CD14-positive monocyte (primary cell): ENCODE measurements at regions not wholly inside any gene's neighbourhood (a gene's known extent, or its start where the extent isn't known, plus 50 kb on each side); places are given as distances from the start of the nearest gene placed in this dataset.

Experiments used
- DNase-seq, 3 donors: peaks; one replicate each; pipeline ENCODE4 v3.0.0-alpha.2; 2011 to 2022
- H2AFZ ChIP-seq: 2 replicates; pipeline ENCODE4 v1.6.0; 2012; ENCODE audit warnings: mild to moderate bottlenecking, low read depth, low read length, inconsistent platforms; ENCODE audit not compliant: insufficient read depth, poor library complexity, severe bottlenecking
- H3K27ac ChIP-seq, 2 donors: 1 replicate in 1 of 2; 2 replicates in 1 of 2; pipeline ENCODE4 v1.5.1; 2012 to 2013; ENCODE audit warnings: low read length in 2 of 2, control low read depth in 1 of 2, inconsistent platforms in 1 of 2, low read depth in 1 of 2, mild to moderate bottlenecking in 1 of 2
- H3K27me3 ChIP-seq, 2 donors: one replicate each; pipeline versions ENCODE4 v1.6.0 to v1.6.1; 2011 to 2013; ENCODE audit warnings: low read length in 2 of 2; ENCODE audit not compliant: control insufficient read depth in 2 of 2, insufficient read depth in 2 of 2
- H3K36me3 ChIP-seq, 2 donors: replicated peaks in 1 of 2; 1 replicate in 1 of 2; 2 replicates in 1 of 2; pipeline versions ENCODE4 v1.5.1 to v1.6.1; 2012 to 2013; ENCODE audit warnings: low read length in 2 of 2, control low read depth in 1 of 2, inconsistent platforms in 1 of 2, mild to moderate bottlenecking in 1 of 2; ENCODE audit not compliant: insufficient read depth in 2 of 2, control insufficient read depth in 1 of 2
- H3K4me1 ChIP-seq, 2 donors: 1 replicate in 1 of 2; 2 replicates in 1 of 2; pipeline versions ENCODE4 v1.5.1 to v1.6.1; 2012 to 2013; ENCODE audit warnings: low read length in 2 of 2, control low read depth in 1 of 2, inconsistent platforms in 1 of 2, mild to moderate bottlenecking in 1 of 2, moderate library complexity in 1 of 2; ENCODE audit not compliant: insufficient read depth in 2 of 2, control insufficient read depth in 1 of 2
- H3K4me2 ChIP-seq: replicated peaks from 2 replicates; pipeline ENCODE3; 2012; ENCODE audit warnings: low read length, moderate library complexity, mild to moderate bottlenecking; ENCODE audit not compliant: poor library complexity, severe bottlenecking; ENCODE audit errors: extremely low read depth
- H3K4me3 ChIP-seq, 3 experiments: fragments of 200-600 bp in 1 of 3; sonication (generic) in 1 of 3; replicated peaks in 1 of 3; 1 replicate in 2 of 3; 2 replicates in 1 of 3; pipeline ENCODE4 v1.5.1; 2011 to 2013; ENCODE audit warnings: low read length in 3 of 3, mild to moderate bottlenecking in 3 of 3, control low read depth in 2 of 3, low read depth in 2 of 3, inconsistent platforms in 1 of 3, moderate library complexity in 1 of 3
- H3K79me2 ChIP-seq: 2 replicates; pipeline ENCODE4 v1.6.0; 2012; ENCODE audit warnings: mild to moderate bottlenecking, control low read depth, inconsistent platforms, low read length, moderate library complexity; ENCODE audit not compliant: insufficient read depth
- H3K9ac ChIP-seq: 2 replicates; pipeline ENCODE4 v1.6.0; 2017; ENCODE audit warnings: low read length, mild to moderate bottlenecking; ENCODE audit not compliant: insufficient read depth, poor library complexity, severe bottlenecking
- H3K9me3 ChIP-seq, 2 donors: replicated peaks in 1 of 2; 1 replicate in 1 of 2; 2 replicates in 1 of 2; pipeline versions ENCODE4 v1.5.1 to v1.6.1; 2012 to 2013; ENCODE audit warnings: low read length in 2 of 2, control low read depth in 1 of 2; ENCODE audit not compliant: control insufficient read depth in 1 of 2, insufficient read depth in 1 of 2
- H4K20me1 ChIP-seq: 2 replicates; pipeline ENCODE4 v1.6.0; 2012; ENCODE audit warnings: mild to moderate bottlenecking, low read length, control low read depth, moderate library complexity; ENCODE audit not compliant: insufficient read depth
- H3K27ac Mint-ChIP-seq, 7 donors: one replicate each; pipeline ENCODE4 v1.8.0; 2020; ENCODE audit warnings: mild to moderate bottlenecking in 7 of 7, mixed read lengths in 7 of 7, moderate library complexity in 6 of 7, inconsistent platforms in 2 of 7
- H3K27me3 Mint-ChIP-seq, 3 donors: one replicate each; pipeline ENCODE4 v1.8.0; 2021 to 2022; ENCODE audit warnings: low read depth in 3 of 3, mild to moderate bottlenecking in 3 of 3, mixed read lengths in 3 of 3, moderate library complexity in 3 of 3, inconsistent platforms in 1 of 3
- H3K36me3 Mint-ChIP-seq, 2 donors: one replicate each; pipeline ENCODE4 v1.8.0; 2020; ENCODE audit warnings: mixed read lengths in 2 of 2, inconsistent platforms in 1 of 2, mild to moderate bottlenecking in 1 of 2
- H3K4me1 Mint-ChIP-seq: one replicate; pipeline ENCODE4 v1.8.0; 2020; ENCODE audit warnings: mild to moderate bottlenecking, mixed read lengths
- H3K4me3 Mint-ChIP-seq, 2 donors: one replicate each; pipeline ENCODE4 v1.8.0; 2020; ENCODE audit warnings: mild to moderate bottlenecking in 2 of 2, mixed read lengths in 2 of 2, moderate library complexity in 1 of 2
- H3K9me3 Mint-ChIP-seq, 7 donors: one replicate each; pipeline ENCODE4 v1.8.0; 2020 to 2022; ENCODE audit warnings: mixed read lengths in 7 of 7, mild to moderate bottlenecking in 6 of 7, moderate library complexity in 6 of 7, inconsistent platforms in 2 of 7
- WGBS: methylation state at CpG from one replicate; pipeline ENCODE4 v1.1.5; 2013; ENCODE audit warnings: missing lambda C conversion rate; ENCODE audit not compliant: insufficient coverage; 5-methylcytosine and 5-hydroxymethylcytosine counted together
- intact Hi-C, 2 donors: fragments of 100-400 bp; cut with micrococcal nuclease; formaldehyde crosslinking; loops; one replicate each; pipeline versions ENCODE4 v1.15.0 to v1.15.1; 2023
- TF ChIP-seq, protein P1 (sequence below): fragments of 200-600 bp; IDR thresholded peaks from one replicate; pipeline ENCODE4 v1.8.0; 2022; ENCODE audit warnings: antibody characterized with exemption, mild to moderate bottlenecking

DNA sequence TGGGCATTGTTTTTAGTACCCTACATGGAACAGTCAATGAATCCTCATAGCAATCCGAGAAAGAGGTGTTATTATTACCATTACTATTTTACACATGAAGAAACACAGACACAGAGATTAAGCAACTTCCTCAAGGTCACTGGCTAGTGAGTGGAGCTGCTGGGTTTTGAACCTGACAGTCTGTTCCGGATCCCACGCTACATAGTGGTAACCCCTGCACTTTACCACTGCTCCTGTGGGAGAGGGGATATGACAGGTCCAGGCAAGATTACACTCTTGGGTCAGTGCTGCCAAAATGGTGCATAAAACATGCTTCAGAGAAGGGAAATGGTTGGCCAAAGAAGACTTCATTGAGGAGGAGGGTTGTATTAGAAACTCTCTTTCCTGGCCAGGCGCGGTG lies 185.7 kb downstream of the XPNPEP1 start:
- intact Hi-C loops: no loop called here
- Histone ChIP-seq H4K20me1 (no peaks in the 10 kb centered on the region), H3K4me1 (no peaks in the 10 kb centered on the region), H3K27ac (no peak overlapping the region), H3K4me3 (no peak overlapping the region), H3K36me3 (no peaks in the 10 kb centered on the region), H3K27me3 (no peaks in the 10 kb centered on the region), H2AFZ (no peak overlapping the region), H3K9ac (no peak overlapping the region), H3K4me2 (no peak overlapping the region), H3K79me2 (no peaks in the 10 kb centered on the region), H3K9me3 (no peaks in the 10 kb centered on the region)
- Mint-ChIP-seq H3K4me1 (no peaks in the 10 kb centered on the region), H3K4me3 (no peak overlapping the region), H3K9me3 (peaks cover 0 to 2% (median 0%) of the 10 kb centered on the region in 7 donors), H3K27ac (no peak overlapping the region), H3K27me3 (peaks cover 0 to 3% (median 0%) of the 10 kb centered on the region in 3 donors), H3K36me3 (no peaks in the 10 kb centered on the region)
- TF ChIP-seq, protein P1, sequence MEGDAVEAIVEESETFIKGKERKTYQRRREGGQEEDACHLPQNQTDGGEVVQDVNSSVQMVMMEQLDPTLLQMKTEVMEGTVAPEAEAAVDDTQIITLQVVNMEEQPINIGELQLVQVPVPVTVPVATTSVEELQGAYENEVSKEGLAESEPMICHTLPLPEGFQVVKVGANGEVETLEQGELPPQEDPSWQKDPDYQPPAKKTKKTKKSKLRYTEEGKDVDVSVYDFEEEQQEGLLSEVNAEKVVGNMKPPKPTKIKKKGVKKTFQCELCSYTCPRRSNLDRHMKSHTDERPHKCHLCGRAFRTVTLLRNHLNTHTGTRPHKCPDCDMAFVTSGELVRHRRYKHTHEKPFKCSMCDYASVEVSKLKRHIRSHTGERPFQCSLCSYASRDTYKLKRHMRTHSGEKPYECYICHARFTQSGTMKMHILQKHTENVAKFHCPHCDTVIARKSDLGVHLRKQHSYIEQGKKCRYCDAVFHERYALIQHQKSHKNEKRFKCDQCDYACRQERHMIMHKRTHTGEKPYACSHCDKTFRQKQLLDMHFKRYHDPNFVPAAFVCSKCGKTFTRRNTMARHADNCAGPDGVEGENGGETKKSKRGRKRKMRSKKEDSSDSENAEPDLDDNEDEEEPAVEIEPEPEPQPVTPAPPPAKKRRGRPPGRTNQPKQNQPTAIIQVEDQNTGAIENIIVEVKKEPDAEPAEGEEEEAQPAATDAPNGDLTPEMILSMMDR: no peak
- no CpG with 5 or more reads among the region's 5 CpGs for WGBS
- DNase-seq: no peak

DNA sequence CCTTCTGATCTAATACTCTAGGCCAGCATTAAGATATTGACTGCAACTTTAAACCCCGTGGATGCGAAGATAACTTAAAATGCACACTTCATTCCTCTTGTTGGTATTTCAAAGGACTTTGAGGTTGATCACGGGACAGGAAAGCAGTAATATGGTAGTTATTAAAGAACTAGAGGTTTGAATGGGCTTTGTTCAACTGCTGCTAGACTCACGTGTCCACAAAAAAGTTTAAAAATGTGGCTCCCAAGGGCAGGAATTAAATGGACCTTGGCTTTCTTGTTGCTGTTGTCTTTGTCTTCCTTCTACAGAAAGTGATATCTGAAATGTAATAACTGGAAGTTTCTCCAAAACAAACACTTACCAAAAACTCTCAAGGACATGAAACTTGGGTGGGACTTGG lies 186.3 kb downstream of the XPNPEP1 start:
- Mint-ChIP-seq H3K4me3 (no peak overlapping the region), H3K4me1 (no peaks in the 10 kb centered on the region), H3K27me3 (peaks cover 0 to 2% (median 0%) of the 10 kb centered on the region in 3 donors), H3K27ac (no peak overlapping the region), H3K36me3 (no peaks in the 10 kb centered on the region), H3K9me3 (peaks cover 0 to 2% (median 0%) of the 10 kb centered on the region in 7 donors)
- TF ChIP-seq, protein P1: no peak
- H3K79me2 ChIP-seq: no peaks in the 10 kb centered on the region
- H2AFZ ChIP-seq: no peak overlapping the region
- DNase-seq: no peak
- H3K4me1 ChIP-seq: no peaks in the 10 kb centered on the region
- intact Hi-C loops: no loop called here
- no peaks in the 10 kb centered on the region for H3K9me3 ChIP-seq
- no peaks in the 10 kb centered on the region for H3K36me3 ChIP-seq
- no peaks in the 10 kb centered on the region for H3K27me3 ChIP-seq
- H3K27ac ChIP-seq: no peak overlapping the region
- no peaks in the 10 kb centered on the region for H4K20me1 ChIP-seq
- WGBS: no CpG with 5 or more reads among the region's 4 CpGs
- H3K4me2 ChIP-seq: no peak overlapping the region
- no peak overlapping the region for H3K9ac ChIP-seq
- no peak overlapping the region for H3K4me3 ChIP-seq
